Glutamatergic neuron (in vitro differentiated cells): ENCODE measurements at regions not wholly inside any gene's neighbourhood (a gene's known extent, or its start where the extent isn't known, plus 50 kb on each side); places are given as distances from the start of the nearest gene placed in this dataset.
A peak's percentile ranks its signal among the peaks of the same experiment; 100 is the strongest.

Experiments
- DNase-seq: peaks from one replicate; pipeline ENCODE4 v3.0.0; 2022
- H3K27ac Mint-ChIP-seq: one replicate; pipeline ENCODE4 v1.8.0; 2020; ENCODE audit warnings: mild to moderate bottlenecking, mixed read lengths, inconsistent platforms; ENCODE audit not compliant: unreplicated experiment
- H3K27me3 Mint-ChIP-seq: one replicate; pipeline ENCODE4 v1.8.0; 2020; ENCODE audit warnings: mild to moderate bottlenecking, moderate library complexity, mixed read lengths, inconsistent platforms; ENCODE audit not compliant: unreplicated experiment
- H3K36me3 Mint-ChIP-seq: one replicate; pipeline ENCODE4 v1.8.0; 2020; ENCODE audit warnings: mild to moderate bottlenecking, mixed read lengths, inconsistent platforms; ENCODE audit not compliant: unreplicated experiment
- H3K4me1 Mint-ChIP-seq: one replicate; pipeline ENCODE4 v1.8.0; 2020; ENCODE audit warnings: mild to moderate bottlenecking, low read depth, mixed read lengths, inconsistent platforms; ENCODE audit not compliant: unreplicated experiment
- H3K4me3 Mint-ChIP-seq: one replicate; pipeline ENCODE4 v1.8.0; 2020; ENCODE audit warnings: mild to moderate bottlenecking, mixed read lengths, inconsistent platforms; ENCODE audit not compliant: unreplicated experiment
- H3K9me3 Mint-ChIP-seq: one replicate; pipeline ENCODE4 v1.8.0; 2020; ENCODE audit warnings: mild to moderate bottlenecking, moderate library complexity, mixed read lengths, inconsistent platforms; ENCODE audit not compliant: unreplicated experiment
- TF ChIP-seq, protein P1 (sequence below): fragments of 200-600 bp; sonication (generic); IDR thresholded peaks from one replicate; pipeline ENCODE4 v1.5.0; 2021; ENCODE audit not compliant: partially characterized antibody, unreplicated experiment

DNA sequence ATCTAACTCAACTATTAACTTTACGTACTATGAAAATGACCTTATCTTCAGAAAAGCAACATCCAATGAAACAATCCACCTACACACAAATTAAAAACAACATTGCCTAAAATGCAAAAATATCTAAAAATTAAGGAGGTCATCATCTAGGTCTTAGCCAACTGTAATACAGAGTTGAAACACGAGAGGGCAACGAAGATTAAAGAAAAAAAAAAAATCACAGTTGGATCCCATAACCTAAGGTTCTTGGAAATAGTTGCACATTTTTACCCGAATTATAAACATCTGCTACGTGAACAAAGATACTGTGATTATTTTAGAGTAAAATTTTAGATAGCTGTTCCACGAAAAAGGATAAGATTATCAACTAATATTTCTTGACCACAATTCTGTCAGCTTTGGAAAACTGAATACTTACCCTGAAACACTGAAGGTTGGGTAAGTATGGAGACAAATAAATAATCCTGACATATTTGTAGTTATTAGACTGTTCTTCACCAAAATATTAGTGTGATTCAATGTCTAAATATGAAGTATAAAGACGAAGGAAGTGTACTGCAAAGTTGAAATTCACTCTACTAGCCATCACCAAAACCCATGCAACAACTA lies 88.0 kb upstream of the AK4 start:
- H3K4me1 Mint-ChIP-seq: peaks cover 2% of the 10 kb centered on the region
- H3K27ac Mint-ChIP-seq: no peak overlapping the region
- H3K9me3 Mint-ChIP-seq: peaks cover 1% of the 10 kb centered on the region
- DNase-seq: no peak
- H3K27me3 Mint-ChIP-seq: no peaks in the 10 kb centered on the region
- H3K36me3 Mint-ChIP-seq: peaks cover 2% of the 10 kb centered on the region
- H3K4me3 Mint-ChIP-seq: no peak overlapping the region
- TF ChIP-seq, protein P1, sequence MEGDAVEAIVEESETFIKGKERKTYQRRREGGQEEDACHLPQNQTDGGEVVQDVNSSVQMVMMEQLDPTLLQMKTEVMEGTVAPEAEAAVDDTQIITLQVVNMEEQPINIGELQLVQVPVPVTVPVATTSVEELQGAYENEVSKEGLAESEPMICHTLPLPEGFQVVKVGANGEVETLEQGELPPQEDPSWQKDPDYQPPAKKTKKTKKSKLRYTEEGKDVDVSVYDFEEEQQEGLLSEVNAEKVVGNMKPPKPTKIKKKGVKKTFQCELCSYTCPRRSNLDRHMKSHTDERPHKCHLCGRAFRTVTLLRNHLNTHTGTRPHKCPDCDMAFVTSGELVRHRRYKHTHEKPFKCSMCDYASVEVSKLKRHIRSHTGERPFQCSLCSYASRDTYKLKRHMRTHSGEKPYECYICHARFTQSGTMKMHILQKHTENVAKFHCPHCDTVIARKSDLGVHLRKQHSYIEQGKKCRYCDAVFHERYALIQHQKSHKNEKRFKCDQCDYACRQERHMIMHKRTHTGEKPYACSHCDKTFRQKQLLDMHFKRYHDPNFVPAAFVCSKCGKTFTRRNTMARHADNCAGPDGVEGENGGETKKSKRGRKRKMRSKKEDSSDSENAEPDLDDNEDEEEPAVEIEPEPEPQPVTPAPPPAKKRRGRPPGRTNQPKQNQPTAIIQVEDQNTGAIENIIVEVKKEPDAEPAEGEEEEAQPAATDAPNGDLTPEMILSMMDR: peak; percentile 69

DNA sequence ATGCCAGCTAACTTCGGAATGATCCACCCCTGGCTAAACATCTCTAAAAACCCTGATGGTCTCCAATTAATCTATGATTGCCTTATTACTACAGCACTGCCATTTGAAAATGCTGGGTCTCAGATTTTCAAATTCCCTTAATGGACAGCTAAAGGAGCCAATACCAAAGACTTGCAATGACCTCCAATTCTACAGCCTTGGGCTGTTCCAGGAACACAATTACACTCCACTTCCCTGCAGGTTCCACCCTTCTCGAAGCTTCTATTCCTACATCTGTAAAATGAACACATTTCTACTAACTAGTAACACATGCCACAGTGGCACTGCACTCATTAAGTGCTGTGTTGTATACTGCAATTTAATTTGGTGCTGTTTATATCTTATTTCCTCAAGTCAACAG lies 85.7 kb upstream of the AK4 start:
- Mint-ChIP-seq H3K27ac (no peak overlapping the region), H3K9me3 (peaks cover 3% of the 10 kb centered on the region), H3K27me3 (no peaks in the 10 kb centered on the region), H3K4me3 (no peak overlapping the region), H3K4me1 (peaks cover 3% of the 10 kb centered on the region), H3K36me3 (peaks cover under 1% of the 10 kb centered on the region)
- no peak for DNase-seq
- TF ChIP-seq, protein P1: no peak

DNA sequence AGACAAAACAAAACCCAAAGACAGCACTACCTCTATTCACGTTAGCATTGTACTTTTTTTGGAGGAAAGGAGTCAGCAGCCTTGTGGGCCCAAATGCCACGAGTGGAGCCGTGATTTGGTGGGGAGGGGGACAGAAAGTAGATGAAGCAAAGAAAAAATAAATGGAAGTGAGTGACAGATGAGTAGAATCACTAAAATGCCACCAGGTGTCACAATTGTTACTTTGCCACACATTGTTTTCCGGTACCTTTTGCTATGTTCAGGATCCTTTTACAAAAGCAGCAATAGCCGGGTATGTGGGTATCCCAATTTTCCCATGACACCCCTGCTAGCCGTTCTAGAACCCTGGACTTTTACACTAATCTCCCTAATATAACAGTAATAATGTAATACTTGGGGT lies 85.0 kb upstream of the AK4 start:
- no peak overlapping the region for H3K4me3 Mint-ChIP-seq
- DNase-seq: no peak
- TF ChIP-seq, protein P1: no peak

DNA sequence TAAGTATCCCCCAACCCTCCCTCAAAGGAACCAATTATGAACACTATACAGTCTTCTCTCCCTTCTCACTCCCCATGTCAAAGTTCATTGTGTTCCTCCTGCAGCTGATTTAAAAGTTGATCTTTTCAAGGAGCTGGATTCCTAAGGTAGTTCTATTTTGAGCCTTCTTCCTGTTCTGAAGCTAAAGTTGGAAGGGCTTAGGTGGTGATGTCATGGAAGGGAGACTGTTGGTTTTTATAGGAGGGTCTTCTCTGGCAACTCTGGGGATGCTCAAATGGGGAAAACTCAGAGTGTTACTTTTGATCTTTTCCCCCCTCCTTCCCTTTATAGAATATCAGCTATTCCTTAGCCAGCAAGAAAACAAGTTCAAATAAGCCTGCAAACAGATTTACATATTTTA lies 83.0 kb upstream of the AK4 start:
- H3K4me1 Mint-ChIP-seq: peaks cover 11% of the 10 kb centered on the region
- peak overlapping the region; percentile 59 for H3K27ac Mint-ChIP-seq
- H3K4me3 Mint-ChIP-seq: peak overlapping the region; percentile 94
- TF ChIP-seq, protein P1: no peak
- H3K36me3 Mint-ChIP-seq: peaks cover 5% of the 10 kb centered on the region
- no peak for DNase-seq
- H3K9me3 Mint-ChIP-seq: peaks cover 5% of the 10 kb centered on the region
- H3K27me3 Mint-ChIP-seq: peaks cover 5% of the 10 kb centered on the region

More for the DNA sequence above, 85.0 kb upstream of the AK4 start:
- peaks cover 3% of the 10 kb centered on the region for H3K4me1 Mint-ChIP-seq
- H3K9me3 Mint-ChIP-seq: peaks cover 5% of the 10 kb centered on the region
- peaks cover 2% of the 10 kb centered on the region for H3K27me3 Mint-ChIP-seq
- H3K27ac Mint-ChIP-seq: no peak overlapping the region
- peaks cover 5% of the 10 kb centered on the region for H3K36me3 Mint-ChIP-seq

DNA sequence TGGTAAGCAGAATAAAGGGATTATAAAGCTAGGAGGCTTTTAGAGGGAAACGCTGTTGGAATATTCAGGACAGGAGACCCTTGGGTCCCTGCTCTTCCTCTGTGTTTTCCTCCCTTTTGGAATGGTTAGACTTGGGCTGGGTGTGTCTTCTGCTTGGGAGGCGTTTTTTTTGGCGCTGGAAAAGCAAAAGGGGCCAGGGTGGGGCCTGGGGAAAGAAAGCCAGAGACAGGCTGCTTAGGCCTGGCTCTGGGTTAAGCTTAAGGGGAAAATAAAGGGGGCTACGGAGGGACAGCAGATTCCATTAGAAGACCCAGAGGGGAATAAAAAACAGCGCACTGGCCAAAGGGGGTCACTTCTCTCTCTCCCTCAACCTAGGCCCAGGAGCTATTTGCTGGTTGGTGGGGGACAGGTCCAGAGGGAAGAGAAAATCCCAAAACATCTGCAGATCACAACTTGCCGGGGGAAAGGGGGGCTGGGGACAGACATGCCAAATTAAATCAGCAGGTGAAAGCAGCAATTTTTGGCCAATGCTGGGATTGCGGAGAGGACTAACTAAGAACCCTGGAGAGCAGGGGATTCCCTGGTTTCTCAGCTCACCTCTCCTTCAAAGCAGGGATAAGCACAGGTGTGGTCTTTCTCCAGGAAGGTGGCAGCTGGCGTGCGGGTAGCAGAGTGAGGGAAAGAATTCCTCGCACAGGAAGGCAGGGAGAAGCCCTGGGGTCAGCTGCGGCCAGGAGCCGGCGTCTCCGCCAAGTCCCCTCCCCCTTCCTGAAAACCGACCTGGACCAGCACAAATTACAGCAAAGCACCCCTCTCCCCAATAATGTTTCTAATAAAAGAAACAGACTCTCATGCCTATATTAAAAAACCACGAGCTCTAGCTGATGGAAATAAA lies 82.2 kb upstream of the AK4 start:
- Mint-ChIP-seq H3K9me3 (peaks cover 5% of the 10 kb centered on the region), H3K27ac (peak overlapping the region; percentile 81), H3K27me3 (peaks cover 5% of the 10 kb centered on the region), H3K4me3 (peak overlapping the region; percentile 94), H3K36me3 (peaks cover 5% of the 10 kb centered on the region), H3K4me1 (peaks cover 11% of the 10 kb centered on the region)
- DNase-seq: peak; percentile 48
- TF ChIP-seq, protein P1: no peak
